ENCODE measurements at regions not wholly inside any gene's neighbourhood (a gene's known extent, or its start where the extent isn't known, plus 50 kb on each side); places are given as distances from the start of the nearest gene placed in this dataset.

DNA sequence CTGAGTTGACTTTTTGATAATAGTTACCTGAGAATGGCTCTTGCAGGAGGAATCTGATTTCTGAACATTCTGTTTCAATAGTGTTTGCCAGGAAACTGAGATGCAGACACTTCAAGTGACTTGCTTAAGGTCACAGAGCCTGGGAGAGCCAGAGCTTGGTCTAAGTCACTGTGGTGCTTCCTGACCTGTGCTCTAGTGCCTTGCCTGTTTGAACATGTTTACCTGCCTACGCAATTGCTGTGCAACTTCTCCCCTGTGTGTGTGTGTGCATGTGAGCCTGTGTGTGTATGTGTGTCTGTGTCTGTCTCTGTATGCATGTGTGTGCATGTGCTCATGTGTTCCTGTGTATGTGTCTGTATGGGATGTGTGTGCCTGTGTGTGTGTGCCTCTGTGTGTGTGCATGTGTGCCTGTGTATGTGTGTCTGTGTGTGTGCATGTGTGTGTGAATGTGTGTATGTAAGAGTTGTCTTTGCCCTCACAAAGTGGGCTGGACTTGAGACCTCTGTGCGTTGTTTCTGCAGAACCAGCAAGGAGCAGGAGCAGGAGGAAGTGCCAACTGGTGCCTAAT lies 185.8 kb downstream of the GADD45G start:
- DNase-seq (ENCODE audit: extremely low read depth, low read depth, low spot score), result no peak

- no peak for DNase-seq (ENCODE audit: extremely low read depth, low read depth, low spot score)
These were observed 186.9 kb downstream of the GADD45G start for GRCh38 chr9:89791754-89792153.

- no peak for DNase-seq (ENCODE audit: extremely low read depth, low read depth, low spot score)
These were observed 187.6 kb downstream of the GADD45G start for GRCh38 chr9:89792189-89793123.

DNA sequence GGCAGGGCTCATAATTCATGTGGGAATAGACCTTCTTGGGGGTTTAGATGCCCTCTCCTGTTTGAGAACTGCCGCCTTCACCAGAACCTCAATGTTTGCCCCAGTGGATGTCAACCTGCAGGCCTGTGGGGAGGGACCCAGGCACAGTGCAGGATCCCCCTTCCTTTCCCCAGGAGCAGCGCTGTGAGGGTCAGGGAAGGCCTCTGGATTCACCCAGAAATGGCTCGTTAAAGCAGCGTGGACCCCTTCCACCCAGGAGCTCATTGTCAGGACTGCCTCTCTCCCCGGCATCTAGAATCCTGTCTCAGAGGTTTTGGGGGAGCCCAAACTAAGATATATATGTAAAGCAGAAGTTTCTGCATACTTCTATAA lies 188.3 kb downstream of the GADD45G start:
- no peak for DNase-seq (ENCODE audit: extremely low read depth, low read depth, low spot score)

DNA sequence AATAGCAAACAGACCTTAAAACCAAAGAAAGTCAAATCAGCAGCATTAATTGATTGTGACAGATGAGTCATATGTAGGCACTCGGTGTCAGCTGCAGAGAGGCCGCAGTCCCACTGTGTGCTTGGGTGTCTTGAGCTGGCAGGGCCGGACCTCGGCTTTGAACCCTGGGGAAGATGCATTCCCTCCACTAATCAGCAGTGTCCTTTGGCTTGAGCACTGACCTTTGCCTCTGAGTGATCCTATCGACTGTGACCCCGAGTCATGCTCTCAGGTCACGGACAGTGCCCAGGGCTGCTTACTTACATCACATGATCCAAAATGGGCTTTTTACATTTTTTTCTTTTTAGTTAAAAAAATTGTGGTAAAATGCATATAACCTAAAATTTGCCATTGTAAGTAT lies 188.7 kb downstream of the GADD45G start:
- no peak for DNase-seq (ENCODE audit: extremely low read depth, low read depth, low spot score)

DNA sequence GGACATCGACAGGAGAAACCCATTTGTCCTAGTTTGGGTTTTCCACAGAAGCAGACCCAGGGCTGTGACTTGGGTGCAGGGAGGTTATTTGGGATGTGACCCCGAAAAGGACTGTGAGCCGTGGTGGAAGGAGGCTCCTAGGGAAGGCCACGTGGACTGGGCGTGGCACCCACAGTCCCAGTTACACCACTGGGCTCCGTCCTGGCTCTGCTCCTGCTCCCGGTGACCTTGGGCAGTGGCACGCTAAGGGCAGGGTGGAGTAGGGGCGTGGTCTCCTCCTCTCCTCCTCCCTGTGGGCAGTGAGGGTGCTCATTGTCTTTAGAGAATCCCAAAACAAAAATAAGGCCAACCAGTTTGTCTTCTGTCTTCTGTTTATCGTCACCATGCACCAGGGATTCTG lies 190.1 kb downstream of the GADD45G start:
- no peak for DNase-seq (ENCODE audit: extremely low read depth, low read depth, low spot score)

DNA sequence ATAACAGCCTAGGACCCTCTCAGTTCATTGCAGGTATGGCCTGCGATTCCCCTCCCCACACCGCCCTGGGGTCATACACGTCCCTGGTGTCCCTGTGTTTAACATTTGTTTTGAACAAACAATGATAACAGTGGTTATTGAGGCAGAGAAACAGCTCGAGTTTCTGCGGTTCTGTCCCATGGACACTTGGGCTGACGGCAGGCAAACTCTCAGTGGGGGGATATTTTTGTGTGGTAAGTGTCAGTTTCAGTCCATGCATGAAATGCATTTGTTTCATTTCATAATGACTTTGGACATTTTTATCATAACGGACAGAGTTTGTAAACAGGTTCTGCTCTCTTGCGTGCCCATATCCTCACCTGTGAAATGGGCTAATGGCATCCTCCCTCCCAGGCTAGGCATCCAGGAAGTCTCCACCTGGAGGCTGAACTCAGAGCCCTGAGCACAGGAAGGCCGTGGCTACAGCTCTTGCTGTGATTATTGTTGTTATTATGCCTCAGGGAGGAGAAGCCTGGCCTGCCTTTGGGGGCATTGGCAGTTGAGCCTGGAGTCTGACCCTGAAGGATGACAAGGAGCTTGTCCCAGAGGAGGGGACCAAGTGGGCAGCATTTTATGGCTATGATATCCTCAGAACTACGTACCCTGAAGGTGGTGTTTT lies 190.9 kb downstream of the GADD45G start:
- DNase-seq (ENCODE audit: extremely low read depth, low read depth, low spot score), result no peak

GRCh38 chr9:89796606-89797005 lies 191.8 kb downstream of the GADD45G start:
- no peak for DNase-seq (ENCODE audit: extremely low read depth, low read depth, low spot score)

GRCh38 chr9:89797255-89797654 lies 192.4 kb downstream of the GADD45G start:
- no peak for DNase-seq (ENCODE audit: extremely low read depth, low read depth, low spot score)

GRCh38 chr9:89797937-89798455 lies 193.2 kb downstream of the GADD45G start:
- DNase-seq (ENCODE audit: extremely low read depth, low read depth, low spot score), result no peak

DNA sequence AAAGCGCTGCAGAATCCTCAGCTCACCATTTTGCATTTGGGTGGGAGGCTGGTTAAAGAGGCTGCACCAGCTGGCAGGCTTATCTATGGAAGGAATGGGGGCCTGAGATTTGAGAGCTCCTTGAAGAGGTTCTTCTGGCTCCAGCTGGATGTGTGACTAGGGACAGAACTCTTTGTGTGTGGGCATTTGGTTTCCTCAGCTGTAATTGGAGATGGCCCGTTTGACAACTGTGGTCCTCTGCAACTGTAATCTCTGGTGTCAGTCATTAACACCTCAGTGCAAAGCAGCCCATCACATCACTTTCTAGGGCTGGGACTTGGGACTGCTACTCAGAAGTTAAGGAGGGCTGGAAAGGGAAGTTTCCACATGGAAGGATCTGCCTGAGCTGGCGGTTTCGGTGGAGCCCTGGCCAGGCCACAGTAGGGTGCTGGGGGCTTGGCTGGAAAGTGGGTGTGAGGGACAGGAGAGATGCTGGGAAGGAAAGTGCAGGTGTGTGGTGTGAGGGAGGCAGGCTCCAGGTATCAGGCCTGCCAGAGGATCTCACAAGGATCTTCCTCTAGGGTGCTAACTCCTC lies 193.8 kb downstream of the GADD45G start:
- no peak for DNase-seq (ENCODE audit: extremely low read depth, low read depth, low spot score)

GRCh38 chr9:89799221-89799620 lies 194.4 kb downstream of the GADD45G start:
- no peak for DNase-seq (ENCODE audit: extremely low read depth, low read depth, low spot score)

DNA sequence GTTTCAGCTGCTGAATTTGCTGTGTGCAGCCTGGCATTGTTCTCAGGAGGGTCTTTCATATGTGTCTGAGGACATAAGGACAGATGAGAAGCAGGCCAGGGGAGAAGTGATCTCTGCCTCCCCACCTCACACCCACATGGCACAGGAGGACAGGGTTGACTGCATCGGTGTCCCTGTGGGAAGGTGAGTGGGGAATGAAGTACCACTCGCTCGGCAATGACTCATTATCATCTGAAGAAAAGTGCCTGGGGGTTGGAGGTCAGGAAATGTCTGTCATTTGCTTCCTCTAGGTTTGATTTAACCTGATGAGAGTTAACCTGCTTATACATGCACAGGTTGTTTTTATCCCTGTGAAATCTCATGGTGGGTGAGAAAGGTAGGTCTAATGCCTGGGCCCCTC lies 195.0 kb downstream of the GADD45G start:
- no peak for DNase-seq (ENCODE audit: extremely low read depth, low read depth, low spot score)

- no peak for DNase-seq (ENCODE audit: extremely low read depth, low read depth, low spot score)
These were observed 196.5 kb downstream of the GADD45G start for GRCh38 chr9:89801341-89801740.

GRCh38 chr9:89801742-89802670 lies 197.2 kb downstream of the GADD45G start:
- DNase-seq (ENCODE audit: extremely low read depth, low read depth, low spot score), result no peak

DNA sequence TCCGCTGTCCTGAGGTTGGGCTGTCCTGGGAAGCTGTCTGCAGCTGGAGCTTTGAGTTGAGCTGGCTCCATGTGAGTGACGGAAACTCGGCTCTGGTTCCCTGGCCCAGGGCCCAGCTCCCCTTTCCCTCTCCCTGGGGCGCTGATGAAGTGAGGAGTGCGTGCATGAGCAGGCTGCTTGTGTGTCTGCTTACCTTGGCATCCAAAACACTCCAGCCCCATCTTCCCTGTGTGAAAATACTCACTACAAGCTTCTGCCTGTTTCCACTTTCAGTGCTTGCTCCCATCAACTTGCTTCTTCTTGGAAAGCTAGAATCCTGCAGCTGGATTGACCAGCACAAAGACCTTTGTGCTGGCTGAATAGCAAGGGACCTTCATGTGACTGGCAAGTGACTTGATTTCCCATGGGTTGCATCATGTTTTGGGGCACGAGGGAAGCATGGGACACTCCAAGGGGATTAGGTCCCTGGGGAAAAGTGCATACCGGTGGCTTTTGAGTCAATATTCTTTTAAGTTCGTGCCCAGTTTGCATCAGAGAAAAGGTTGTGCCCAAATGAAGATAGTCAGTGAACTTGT lies 198.1 kb downstream of the GADD45G start:
- no peak for DNase-seq (ENCODE audit: extremely low read depth, low read depth, low spot score)

- DNase-seq (ENCODE audit: extremely low read depth, low read depth, low spot score), result no peak
These were observed 198.6 kb downstream of the GADD45G start for GRCh38 chr9:89803403-89803802.

- no peak for DNase-seq (ENCODE audit: extremely low read depth, low read depth, low spot score)
These were observed 200.1 kb downstream of the GADD45G start for GRCh38 chr9:89804766-89805531.

Data from glomerular endothelial cell (primary cell).